Suprapubic skin (tissue), 4 donors: ENCODE measurements at regions not wholly inside any gene's neighbourhood (a gene's known extent, or its start where the extent isn't known, plus 50 kb on each side); places are given as distances from the start of the nearest gene placed in this dataset.

Source experiments
- DNase-seq, 2 donors: peaks; one replicate each; pipeline ENCODE4 v3.0.0-alpha.2; 2019; ENCODE audit warnings: low spot score in 2 of 2
- H3K27ac ChIP-seq: fragments of 200-600 bp; sonication (generic); one replicate; pipeline ENCODE4 v1.5.1; 2019
- H3K27me3 ChIP-seq: fragments of 200-600 bp; sonication (generic); one replicate; pipeline ENCODE4 v1.5.1; 2019
- H3K36me3 ChIP-seq: fragments of 200-600 bp; sonication (generic); one replicate; pipeline ENCODE4 v1.5.1; 2019
- H3K4me1 ChIP-seq: fragments of 200-600 bp; sonication (generic); one replicate; pipeline ENCODE4 v1.5.1; 2019
- H3K4me3 ChIP-seq: fragments of 200-600 bp; sonication (generic); one replicate; pipeline ENCODE4 v1.5.1; 2019; ENCODE audit warnings: mild to moderate bottlenecking
- H3K9me3 ChIP-seq: fragments of 200-600 bp; sonication (generic); one replicate; pipeline ENCODE4 v1.5.1; 2019
- CTCF ChIP-seq, 2 donors: fragments of 200-600 bp in 1 of 2; fragments of 450-650 bp in 1 of 2; sonication (generic) in 1 of 2; IDR thresholded peaks; one replicate each; pipeline ENCODE4 v1.5.1; 2016 to 2019; ENCODE audit warnings: antibody characterized with exemption in 2 of 2, mild to moderate bottlenecking in 1 of 2, moderate library complexity in 1 of 2
- EP300 ChIP-seq: sonication (generic); formaldehyde crosslinking; IDR thresholded peaks from one replicate; pipeline ENCODE4 v1.6.1; 2017; ENCODE audit warnings: antibody characterized with exemption
- POLR2A ChIP-seq, 2 donors: fragments of 450-650 bp; IDR thresholded peaks; one replicate each; pipeline ENCODE4 v1.6.1; 2017; ENCODE audit warnings: antibody characterized with exemption in 2 of 2, mild to moderate bottlenecking in 2 of 2, moderate library complexity in 2 of 2
- POLR2AphosphoS5 ChIP-seq, 3 donors: sonication (generic); formaldehyde crosslinking; IDR thresholded peaks; one replicate each; pipeline ENCODE4 v1.6.1; 2017; ENCODE audit warnings: antibody characterized with exemption in 3 of 3
- WGBS: methylation state at CpG from one replicate; pipeline ENCODE4 v1.1.5; 2018; 5-methylcytosine and 5-hydroxymethylcytosine counted together

- no peak overlapping the region for H3K4me3 ChIP-seq
- no peaks in the 10 kb centered on the region for H3K4me1 ChIP-seq
- H3K27me3 ChIP-seq, result no peaks in the 10 kb centered on the region
- H3K9me3 ChIP-seq, result no peaks in the 10 kb centered on the region
- H3K36me3 ChIP-seq, result no peaks in the 10 kb centered on the region
- TF ChIP-seq CTCF (IDR thresholded peaks at IDR 0.05), result no peak
- TF ChIP-seq POLR2AphosphoS5 (IDR thresholded peaks at IDR 0.05), result no peak
- TF ChIP-seq EP300, result no peak
- TF ChIP-seq POLR2A (IDR thresholded peaks at IDR 0.05), result no peak
- 74% methylated on average over 3 of the region's 3 CpGs for WGBS
- no peak for DNase-seq
- H3K27ac ChIP-seq, result no peak overlapping the region
Measured at GRCh38 chr1:217364220-217364619, 266.7 kb downstream of the GPATCH2 start.

GRCh38 chr1:217363319-217363718, 267.6 kb downstream of the GPATCH2 start:
- Histone ChIP-seq H3K27ac (no peak overlapping the region), H3K36me3 (no peaks in the 10 kb centered on the region), H3K9me3 (no peaks in the 10 kb centered on the region), H3K4me1 (no peaks in the 10 kb centered on the region), H3K4me3 (no peak overlapping the region), H3K27me3 (no peaks in the 10 kb centered on the region)
- no peak for DNase-seq
- WGBS, result 64% methylated on average over 4 of the region's 4 CpGs
- TF ChIP-seq POLR2AphosphoS5 (IDR thresholded peaks at IDR 0.05) (no peak), POLR2A (IDR thresholded peaks at IDR 0.05) (no peak), EP300 (no peak), CTCF (IDR thresholded peaks at IDR 0.05) (no peak)

- no peaks in the 10 kb centered on the region for H3K4me1 ChIP-seq
- no peak overlapping the region for H3K4me3 ChIP-seq
- no peak for TF ChIP-seq EP300
- no peak for TF ChIP-seq CTCF (IDR thresholded peaks at IDR 0.05)
- no peak for TF ChIP-seq POLR2A (IDR thresholded peaks at IDR 0.05)
- no peak for TF ChIP-seq POLR2AphosphoS5 (IDR thresholded peaks at IDR 0.05)
- H3K27me3 ChIP-seq, result no peaks in the 10 kb centered on the region
- H3K36me3 ChIP-seq, result no peaks in the 10 kb centered on the region
- WGBS, result 91% methylated on average over 4 of the region's 4 CpGs
- no peak for DNase-seq
- H3K27ac ChIP-seq, result no peak overlapping the region
- no peaks in the 10 kb centered on the region for H3K9me3 ChIP-seq
Measured at GRCh38 chr1:217360510-217360909, 270.4 kb downstream of the GPATCH2 start.

- H3K4me3 ChIP-seq, result no peak overlapping the region
- no peaks in the 10 kb centered on the region for H3K36me3 ChIP-seq
- H3K27ac ChIP-seq, result no peak overlapping the region
- no peak for DNase-seq
- 58% methylated on average over 3 of the region's 3 CpGs for WGBS
- TF ChIP-seq EP300, result no peak
- no peak for TF ChIP-seq POLR2AphosphoS5 (IDR thresholded peaks at IDR 0.05)
- no peak for TF ChIP-seq POLR2A (IDR thresholded peaks at IDR 0.05)
- TF ChIP-seq CTCF (IDR thresholded peaks at IDR 0.05), result no peak
- no peaks in the 10 kb centered on the region for H3K9me3 ChIP-seq
- no peaks in the 10 kb centered on the region for H3K4me1 ChIP-seq
- H3K27me3 ChIP-seq, result no peaks in the 10 kb centered on the region
Measured at GRCh38 chr1:217354895-217355294, 276.0 kb downstream of the GPATCH2 start.

- no peak overlapping the region for H3K27ac ChIP-seq
- no peak overlapping the region for H3K4me3 ChIP-seq
- H3K27me3 ChIP-seq, result no peaks in the 10 kb centered on the region
- no peaks in the 10 kb centered on the region for H3K4me1 ChIP-seq
- no peaks in the 10 kb centered on the region for H3K9me3 ChIP-seq
- no peaks in the 10 kb centered on the region for H3K36me3 ChIP-seq
- DNase-seq, result no peak
- TF ChIP-seq POLR2A (IDR thresholded peaks at IDR 0.05) (no peak), EP300 (no peak), CTCF (IDR thresholded peaks at IDR 0.05) (no peak)
- WGBS, result 76% methylated on average over 7 of the region's 7 CpGs
Measured at GRCh38 chr1:217348960-217349664, 281.8 kb downstream of the GPATCH2 start.
